Activated naive CD4-positive, alpha-beta T cell treated with anti-CD3 and anti-CD28 coated beads, Interleukin-2, amount 50 U/mL, for 16 hours (primary cell): ENCODE measurements at regions not wholly inside any gene's neighbourhood (a gene's known extent, or its start where the extent isn't known, plus 50 kb on each side); places are given as distances from the start of the nearest gene placed in this dataset.

Experiments
- DNase-seq: peaks from one replicate; pipeline ENCODE4 v3.0.0-alpha.2; 2020

DNA sequence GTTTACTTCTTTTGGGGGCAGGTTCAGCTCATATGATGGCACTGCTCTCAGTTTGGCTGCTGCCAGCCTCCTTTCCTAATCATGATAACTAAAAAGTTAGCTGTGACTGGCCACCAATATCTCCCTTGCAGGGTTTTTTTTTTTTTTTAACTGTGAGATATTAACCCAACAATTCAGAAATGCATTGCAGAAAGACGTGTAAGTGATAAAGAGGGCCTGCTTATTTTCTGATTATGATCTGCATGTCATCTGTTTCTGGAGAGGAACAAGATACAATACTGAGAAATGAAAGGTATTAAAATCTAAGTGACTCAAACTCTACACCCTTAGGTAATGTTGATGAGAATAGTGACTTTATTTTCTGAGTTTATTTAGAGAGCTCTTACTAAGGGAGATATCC, 905.6 kb downstream of the SOCS6 start:
- no peak for DNase-seq

GRCh38 chr18:71189581-71189980, 900.7 kb downstream of the SOCS6 start:
- DNase-seq, result no peak

DNA sequence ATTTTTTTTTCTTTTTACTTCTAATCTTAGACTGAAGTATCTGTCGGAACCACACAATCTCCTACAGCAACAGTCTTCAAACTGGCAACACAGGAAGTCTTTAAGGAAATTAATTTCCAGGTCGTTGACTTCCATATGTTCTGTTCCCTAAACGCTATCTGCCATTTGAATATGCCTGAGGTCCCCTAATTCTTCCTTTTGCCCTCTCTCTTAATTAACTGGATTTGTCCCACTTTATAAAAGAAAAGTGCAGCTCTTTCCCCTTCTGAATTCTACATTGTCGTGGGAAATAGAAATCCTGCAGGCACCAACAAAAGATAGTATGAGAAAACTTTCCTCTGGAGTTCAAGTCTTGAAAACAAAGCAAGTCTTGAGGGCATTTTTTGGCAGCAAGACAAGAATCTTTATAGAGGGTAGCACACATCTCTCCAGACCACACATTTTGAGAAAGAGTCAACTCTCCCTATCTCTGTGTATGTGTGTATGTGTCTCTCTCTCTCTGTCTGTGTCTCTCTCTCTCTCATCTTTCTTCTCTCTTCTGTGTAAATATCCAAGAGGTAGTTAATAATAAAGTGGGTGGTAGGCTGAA, 879.8 kb downstream of the SOCS6 start:
- no peak for DNase-seq

DNA sequence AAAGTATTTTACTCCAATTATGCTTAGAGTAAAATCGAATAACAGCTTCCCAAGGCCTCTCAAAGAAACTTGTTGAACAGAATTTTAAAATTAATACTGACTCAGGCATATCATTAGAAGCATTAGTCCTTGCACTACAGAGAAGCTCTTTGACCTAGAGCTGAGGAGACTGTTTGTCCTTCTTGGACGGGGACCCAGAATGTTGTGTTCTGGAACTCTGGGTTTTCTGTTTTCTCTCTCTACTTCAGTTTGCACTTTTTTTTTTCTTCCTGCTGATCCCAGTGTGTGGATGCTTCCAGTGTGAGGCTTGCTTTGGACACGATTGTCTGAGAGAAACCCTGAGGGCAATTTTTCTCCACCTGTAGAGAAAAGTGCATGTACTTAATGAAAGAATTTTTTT, 847.6 kb downstream of the SOCS6 start:
- DNase-seq, result no peak

GRCh38 chr18:71134122-71134521, 845.3 kb downstream of the SOCS6 start:
- no peak for DNase-seq

DNA sequence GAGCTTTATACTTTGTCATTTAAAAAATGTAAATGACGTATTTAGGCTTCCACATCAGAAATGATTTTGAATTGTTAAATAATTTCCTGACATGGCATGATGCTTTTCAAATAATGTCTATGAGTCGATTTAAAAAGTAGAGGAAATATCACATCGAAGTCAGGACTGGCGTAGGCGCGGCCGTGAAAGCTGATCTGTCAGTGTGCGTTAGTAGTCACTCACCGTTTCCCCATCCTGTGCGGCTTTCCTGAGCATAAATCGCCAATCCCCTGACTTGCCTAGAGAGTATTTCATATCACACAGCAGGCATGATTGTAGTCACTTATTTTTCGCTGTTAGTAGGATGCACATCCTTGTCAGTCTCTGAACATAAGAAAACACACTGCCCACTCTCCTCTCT, 843.1 kb downstream of the SOCS6 start:
- DNase-seq, result no peak

DNA sequence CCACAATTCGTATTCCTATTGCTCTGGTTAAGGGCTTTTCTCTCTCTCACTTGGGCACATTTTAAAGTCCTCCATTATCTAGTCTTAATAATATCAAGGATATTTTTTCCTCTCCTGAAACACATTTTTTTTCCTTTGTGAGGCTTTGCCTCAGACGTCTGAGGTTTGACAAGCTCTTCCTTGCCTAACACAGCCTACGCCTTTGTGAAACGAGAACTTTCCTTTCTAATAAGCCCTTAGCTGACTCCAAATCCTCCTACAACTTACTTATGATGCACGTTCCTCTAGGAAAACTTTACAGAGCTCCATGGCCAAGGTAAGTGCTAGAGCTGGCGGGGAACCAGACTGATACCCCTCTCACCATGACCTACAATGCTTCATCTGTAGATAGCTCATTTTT, 841.5 kb downstream of the SOCS6 start:
- no peak for DNase-seq

GRCh38 chr18:71125581-71125980, 836.7 kb downstream of the SOCS6 start:
- DNase-seq, result no peak

GRCh38 chr18:71116535-71116934, 827.7 kb downstream of the SOCS6 start:
- DNase-seq, result no peak

DNA sequence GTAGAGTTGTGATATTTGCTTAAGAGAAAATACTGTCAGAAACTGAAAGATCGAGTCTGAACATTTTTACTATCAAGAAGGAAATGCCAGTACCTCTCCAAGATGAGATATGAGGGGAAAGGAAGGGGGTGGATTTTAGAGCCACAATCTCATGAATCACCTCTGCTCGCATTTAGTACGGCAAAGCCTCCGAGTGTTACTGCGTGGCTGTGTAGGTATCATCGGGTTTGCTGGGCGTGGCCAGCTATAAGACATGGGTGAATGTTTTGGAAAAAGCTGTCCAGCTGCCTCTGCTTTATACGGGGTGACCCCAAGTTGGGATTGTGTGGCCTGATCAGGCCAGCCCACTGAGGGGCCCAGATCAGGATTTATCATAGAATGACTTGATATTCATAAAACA, 826.4 kb downstream of the SOCS6 start:
- no peak for DNase-seq

- no peak for DNase-seq
These were observed 825.8 kb downstream of the SOCS6 start for GRCh38 chr18:71114550-71115210.

DNA sequence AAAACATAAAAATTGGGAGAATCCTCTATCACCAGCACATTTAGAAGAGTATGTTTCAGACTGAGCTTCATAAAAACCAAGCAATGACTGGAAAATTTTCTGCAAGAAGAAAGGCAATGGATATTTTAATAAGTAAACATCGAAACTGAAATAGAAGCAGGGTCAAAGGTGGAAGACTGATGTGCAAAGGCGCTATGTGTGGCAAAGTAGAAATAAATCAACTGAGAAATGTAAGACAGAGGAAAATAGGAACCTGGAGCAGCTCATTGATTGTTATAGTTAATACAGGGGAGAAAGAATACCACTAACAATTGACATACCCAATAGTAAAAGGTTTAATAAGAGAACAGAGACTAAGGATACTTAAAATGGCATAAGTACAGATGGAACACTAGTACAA, 818.4 kb downstream of the SOCS6 start:
- no peak for DNase-seq

GRCh38 chr18:71106701-71107100, 817.9 kb downstream of the SOCS6 start:
- DNase-seq, result no peak

GRCh38 chr18:71105994-71106546, 817.2 kb downstream of the SOCS6 start:
- DNase-seq, result no peak

GRCh38 chr18:71105078-71105819, 816.4 kb downstream of the SOCS6 start:
- no peak for DNase-seq

GRCh38 chr18:71079606-71080005, 790.8 kb downstream of the SOCS6 start:
- no peak for DNase-seq

DNA sequence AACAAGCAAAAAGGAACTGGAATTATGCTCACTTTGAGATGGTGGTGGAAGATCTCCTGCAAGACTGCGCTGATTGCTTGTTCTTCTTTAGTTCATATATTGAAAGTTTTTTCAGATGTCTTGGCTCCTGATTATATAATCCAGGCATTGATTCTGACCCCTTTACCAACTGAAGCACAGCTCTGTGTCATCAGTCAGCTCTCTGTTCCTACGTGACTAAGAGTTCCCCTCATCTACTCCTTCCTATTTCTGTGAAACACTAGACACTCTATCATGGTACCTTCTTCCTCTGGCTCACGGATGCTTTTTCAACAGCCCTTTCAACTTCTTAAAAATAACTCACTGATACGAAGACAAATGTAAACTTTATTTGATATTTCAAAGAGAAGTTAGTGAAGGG, 788.6 kb downstream of the SOCS6 start:
- no peak for DNase-seq

- no peak for DNase-seq
These were observed 786.3 kb downstream of the SOCS6 start for GRCh38 chr18:71075147-71075546.

DNA sequence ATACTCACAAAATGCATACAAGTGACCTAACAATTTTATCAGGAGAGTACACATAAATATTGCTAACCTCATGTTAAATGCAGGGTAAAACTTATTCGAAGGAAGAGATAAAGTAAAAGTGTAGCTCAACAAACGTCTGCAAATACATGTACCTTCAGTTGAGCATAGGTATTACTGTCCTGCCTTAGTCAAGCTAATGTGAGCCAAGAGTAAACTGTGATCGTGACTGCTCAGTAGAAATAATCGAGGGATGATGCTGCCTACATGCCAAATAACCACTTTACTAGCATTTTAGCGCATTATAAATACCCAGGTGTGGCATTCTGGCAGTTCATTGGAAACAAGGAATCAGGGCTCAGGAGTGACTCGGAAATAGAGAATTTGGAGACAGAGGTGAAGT, 779.5 kb downstream of the SOCS6 start:
- DNase-seq, result no peak

DNA sequence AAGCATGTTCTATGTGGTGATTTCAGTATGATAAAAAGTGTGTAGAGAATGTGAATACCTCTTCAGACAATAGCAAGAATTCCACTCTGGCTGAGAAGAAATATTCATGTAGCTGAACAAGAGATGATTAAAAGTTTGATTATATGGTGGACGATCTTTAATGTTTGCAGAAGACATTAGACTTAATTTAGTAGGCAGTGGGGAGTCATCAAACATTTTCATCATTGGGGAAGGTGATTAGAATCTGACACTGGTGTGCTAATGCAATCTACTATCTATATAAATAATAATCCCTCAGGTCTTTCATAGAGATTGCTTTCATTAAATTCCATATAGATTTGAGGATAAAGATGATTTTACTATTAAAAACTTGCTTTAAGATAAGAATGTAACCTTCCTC, 761.0 kb downstream of the SOCS6 start:
- no peak for DNase-seq

DNA sequence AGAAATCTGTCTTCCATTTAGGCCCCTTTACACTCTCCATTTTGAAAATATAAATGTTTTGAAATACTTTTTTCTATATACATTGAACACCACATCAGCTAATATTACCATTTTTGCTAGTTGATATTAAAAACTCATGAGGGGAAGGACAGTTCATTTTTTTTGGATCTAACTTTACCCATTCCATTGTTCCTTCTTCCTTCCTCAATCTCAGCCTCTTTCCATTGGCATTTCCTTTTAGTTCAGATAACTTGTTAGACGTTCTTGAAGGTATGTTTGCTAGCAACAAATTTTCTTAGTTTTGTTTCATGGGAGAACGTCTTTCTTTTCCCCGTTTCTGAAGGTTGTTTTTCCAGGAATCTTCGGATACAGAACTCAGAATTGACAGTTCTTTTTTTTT, 759.0 kb downstream of the SOCS6 start:
- no peak for DNase-seq

DNA sequence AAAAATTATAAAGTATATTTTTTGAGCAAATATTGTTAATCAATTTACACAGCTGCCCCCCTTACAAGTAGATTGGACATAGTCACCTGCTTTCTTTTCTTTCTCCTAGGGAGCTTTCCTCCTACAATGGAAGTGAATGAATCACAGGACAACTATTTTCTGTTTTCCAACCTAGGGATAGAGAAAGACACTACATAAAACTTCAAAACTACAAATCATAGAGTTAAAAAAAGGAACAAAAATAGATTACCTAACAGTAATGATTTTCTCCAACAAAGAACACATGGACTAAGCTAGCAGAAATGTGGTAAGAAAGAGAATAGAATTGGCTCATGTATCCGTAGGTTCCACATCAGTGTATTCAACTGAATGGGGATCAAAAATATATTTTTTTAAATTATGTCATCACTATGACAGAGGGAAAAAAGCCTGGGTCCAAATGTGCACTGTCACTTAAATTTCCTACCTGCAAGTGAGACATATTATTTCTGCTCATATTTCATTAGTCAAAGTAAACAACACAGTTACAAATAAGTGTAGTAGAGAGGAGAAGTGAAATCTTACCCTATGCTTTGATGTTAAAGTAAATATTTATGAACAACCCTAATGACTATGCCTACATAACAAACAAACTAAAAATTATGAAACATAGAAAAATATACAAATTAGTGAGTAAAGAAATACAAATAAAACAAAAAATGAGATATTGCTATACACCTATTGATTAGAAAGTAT, 756.7 kb downstream of the SOCS6 start:
- no peak for DNase-seq

GRCh38 chr18:71040161-71040560, 751.3 kb downstream of the SOCS6 start:
- DNase-seq, result no peak
